HFFc6 (cell line): ENCODE measurements at regions not wholly inside any gene's neighbourhood (a gene's known extent, or its start where the extent isn't known, plus 50 kb on each side); places are given as distances from the start of the nearest gene placed in this dataset.

Experiments used
- DNase-seq: peaks from one replicate; pipeline ENCODE4 v3.0.0-alpha.2; 2018
- H3K27ac Mint-ChIP-seq: 2 replicates; pipeline ENCODE4 v1.8.0; 2020; ENCODE audit warnings: mild to moderate bottlenecking, mixed read lengths
- H3K27me3 Mint-ChIP-seq: 2 replicates; pipeline ENCODE4 v1.8.0; 2021; ENCODE audit warnings: mild to moderate bottlenecking, moderate library complexity, mixed read lengths; ENCODE audit not compliant: insufficient read depth
- H3K36me3 Mint-ChIP-seq: 2 replicates; pipeline ENCODE4 v1.8.0; 2021; ENCODE audit warnings: low read depth, mixed read lengths
- H3K4me1 Mint-ChIP-seq: 2 replicates; pipeline ENCODE4 v1.8.0; 2020; ENCODE audit warnings: low read depth, mixed read lengths
- H3K4me3 Mint-ChIP-seq: 2 replicates; pipeline ENCODE4 v1.8.0; 2020; ENCODE audit warnings: mild to moderate bottlenecking, moderate library complexity, mixed read lengths
- H3K9me3 Mint-ChIP-seq: 2 replicates; pipeline ENCODE4 v1.8.0; 2020; ENCODE audit warnings: mild to moderate bottlenecking, mixed read lengths
- TF ChIP-seq, protein P1 (sequence below): fragments of 200-600 bp; sonication (generic); IDR thresholded peaks from 2 replicates; pipeline ENCODE4 v1.5.0; 2021; ENCODE audit warnings: antibody characterized with exemption, mild to moderate bottlenecking

DNA sequence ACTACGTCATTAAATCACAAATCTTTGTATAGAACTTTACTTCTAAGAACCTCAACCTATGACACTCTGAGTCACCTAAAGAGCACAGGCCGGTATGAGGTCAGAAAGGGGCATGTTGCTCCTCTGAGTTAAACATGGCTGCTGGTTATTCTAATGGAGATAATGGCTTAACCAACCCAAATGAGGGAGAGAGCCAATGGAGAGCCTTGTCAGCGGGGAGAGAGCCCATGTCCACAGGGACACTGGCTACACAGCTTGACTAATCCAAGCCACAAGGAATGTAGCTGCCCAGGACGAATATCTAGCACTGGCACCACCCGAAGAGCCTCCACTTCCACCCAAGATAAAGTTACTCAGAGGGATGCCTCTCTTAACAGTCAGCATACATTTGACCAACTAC is 77.0 kb upstream of the STAC start:
- H3K27ac Mint-ChIP-seq = no peak overlapping the region
- H3K4me3 Mint-ChIP-seq = no peak overlapping the region
- no peaks in the 10 kb centered on the region for H3K27me3 Mint-ChIP-seq
- H3K9me3 Mint-ChIP-seq = peaks cover 42% of the 10 kb centered on the region
- TF ChIP-seq, protein P1, sequence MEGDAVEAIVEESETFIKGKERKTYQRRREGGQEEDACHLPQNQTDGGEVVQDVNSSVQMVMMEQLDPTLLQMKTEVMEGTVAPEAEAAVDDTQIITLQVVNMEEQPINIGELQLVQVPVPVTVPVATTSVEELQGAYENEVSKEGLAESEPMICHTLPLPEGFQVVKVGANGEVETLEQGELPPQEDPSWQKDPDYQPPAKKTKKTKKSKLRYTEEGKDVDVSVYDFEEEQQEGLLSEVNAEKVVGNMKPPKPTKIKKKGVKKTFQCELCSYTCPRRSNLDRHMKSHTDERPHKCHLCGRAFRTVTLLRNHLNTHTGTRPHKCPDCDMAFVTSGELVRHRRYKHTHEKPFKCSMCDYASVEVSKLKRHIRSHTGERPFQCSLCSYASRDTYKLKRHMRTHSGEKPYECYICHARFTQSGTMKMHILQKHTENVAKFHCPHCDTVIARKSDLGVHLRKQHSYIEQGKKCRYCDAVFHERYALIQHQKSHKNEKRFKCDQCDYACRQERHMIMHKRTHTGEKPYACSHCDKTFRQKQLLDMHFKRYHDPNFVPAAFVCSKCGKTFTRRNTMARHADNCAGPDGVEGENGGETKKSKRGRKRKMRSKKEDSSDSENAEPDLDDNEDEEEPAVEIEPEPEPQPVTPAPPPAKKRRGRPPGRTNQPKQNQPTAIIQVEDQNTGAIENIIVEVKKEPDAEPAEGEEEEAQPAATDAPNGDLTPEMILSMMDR = no peak
- H3K4me1 Mint-ChIP-seq = no peaks in the 10 kb centered on the region
- DNase-seq = no peak
- no peaks in the 10 kb centered on the region for H3K36me3 Mint-ChIP-seq

DNA sequence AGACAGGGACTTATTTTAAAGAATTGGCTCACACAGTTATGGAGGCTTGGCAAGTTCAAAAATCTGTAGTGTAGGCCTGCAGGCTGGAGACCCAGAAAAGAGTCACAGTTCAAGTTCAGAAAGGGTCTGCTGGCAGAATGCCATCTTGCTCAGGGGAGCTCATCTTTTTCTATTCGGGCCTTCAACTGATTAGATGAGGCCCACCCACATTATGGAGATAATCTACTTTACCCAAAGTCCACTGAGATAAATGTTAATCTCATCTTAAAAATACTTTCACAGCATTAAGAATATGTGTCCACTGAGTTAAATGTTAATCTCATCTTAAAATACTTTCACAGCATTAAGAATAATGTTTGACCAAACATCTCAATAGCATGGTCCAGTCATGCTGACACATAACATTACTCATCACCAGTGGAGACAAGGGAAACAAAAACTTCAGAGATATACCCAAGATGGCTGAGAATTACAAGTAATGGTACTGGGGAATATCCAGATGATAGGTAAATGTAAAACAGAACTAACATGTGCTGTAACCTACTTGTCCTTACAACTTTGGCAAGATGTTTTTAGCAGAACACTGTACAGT is 74.3 kb upstream of the STAC start:
- no peak for DNase-seq
- H3K27me3 Mint-ChIP-seq = no peaks in the 10 kb centered on the region
- H3K4me3 Mint-ChIP-seq = no peak overlapping the region
- H3K36me3 Mint-ChIP-seq = no peaks in the 10 kb centered on the region
- H3K4me1 Mint-ChIP-seq = no peaks in the 10 kb centered on the region
- TF ChIP-seq, protein P1 = no peak
- no peak overlapping the region for H3K27ac Mint-ChIP-seq
- peaks cover 37% of the 10 kb centered on the region for H3K9me3 Mint-ChIP-seq

DNA sequence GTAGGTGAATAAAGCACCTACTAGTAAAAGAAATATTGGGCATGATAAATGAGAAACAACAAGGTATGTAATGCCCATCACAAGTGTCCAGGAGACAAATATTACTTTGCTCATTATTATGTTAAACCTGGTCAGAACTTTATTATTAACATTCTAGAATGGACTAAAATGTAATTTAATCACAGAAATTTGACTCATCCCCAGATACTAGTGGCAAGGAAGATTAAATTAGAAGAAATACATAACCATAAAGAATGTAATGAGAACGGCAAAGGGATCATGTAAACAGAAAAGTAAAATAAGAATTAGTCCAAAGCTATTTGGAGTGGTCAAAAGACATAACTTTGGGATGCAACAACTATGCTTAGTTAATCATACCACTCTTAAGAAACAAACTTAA is 71.2 kb upstream of the STAC start:
- Mint-ChIP-seq H3K36me3 (no peaks in the 10 kb centered on the region; the same call in 1 of the 2 replicates), H3K4me1 (no peaks in the 10 kb centered on the region), H3K4me3 (no peak overlapping the region), H3K27me3 (no peaks in the 10 kb centered on the region), H3K27ac (no peak overlapping the region), H3K9me3 (peaks cover 13% of the 10 kb centered on the region)
- TF ChIP-seq, protein P1 = no peak
- DNase-seq = no peak

DNA sequence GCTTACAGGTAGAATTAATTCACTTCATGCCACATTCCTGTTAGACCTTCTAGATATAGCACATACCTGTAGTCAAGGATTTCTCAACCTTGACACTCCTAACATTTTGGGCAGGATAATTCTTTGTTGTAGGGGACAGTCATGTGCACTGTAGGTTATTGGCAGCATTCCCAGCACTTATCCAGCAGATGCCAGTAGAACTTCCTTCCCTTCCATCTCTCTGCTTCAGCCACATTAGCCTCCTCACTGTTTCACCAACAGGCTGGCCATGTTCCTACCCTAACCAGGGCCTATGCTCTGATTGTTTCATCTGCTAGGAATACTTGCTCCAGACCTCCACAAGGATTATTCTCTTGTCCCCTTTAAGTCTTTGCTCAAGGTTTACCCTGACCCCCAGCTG is 68.0 kb upstream of the STAC start:
- no peak overlapping the region for H3K27ac Mint-ChIP-seq
- H3K27me3 Mint-ChIP-seq = no peaks in the 10 kb centered on the region
- TF ChIP-seq, protein P1 = no peak
- no peaks in the 10 kb centered on the region; the same call in 1 of the 2 replicates for H3K36me3 Mint-ChIP-seq
- peaks cover 24% of the 10 kb centered on the region for H3K9me3 Mint-ChIP-seq
- H3K4me3 Mint-ChIP-seq = no peak overlapping the region
- H3K4me1 Mint-ChIP-seq = no peaks in the 10 kb centered on the region
- no peak for DNase-seq

DNA sequence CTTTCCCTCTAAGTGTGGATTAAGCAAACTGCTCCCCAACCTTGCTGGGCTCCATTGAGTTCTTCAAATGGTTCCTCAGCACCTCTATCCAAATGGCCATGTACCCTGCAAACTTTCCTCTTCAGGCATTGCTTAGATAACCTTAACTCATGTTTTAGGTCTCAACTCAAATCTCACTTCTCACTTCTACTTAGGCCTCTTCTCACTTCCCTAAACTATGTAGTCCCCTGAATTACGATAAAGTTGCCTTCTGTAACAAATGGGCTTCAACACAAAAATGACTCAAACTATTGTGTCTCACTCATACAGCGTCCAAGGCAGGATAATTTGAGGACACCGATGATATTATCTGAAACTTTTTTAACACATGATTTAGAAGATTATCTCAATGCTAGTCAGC is 62.4 kb upstream of the STAC start:
- H3K4me3 Mint-ChIP-seq = no peak overlapping the region
- H3K27ac Mint-ChIP-seq = no peak overlapping the region
- H3K27me3 Mint-ChIP-seq = no peaks in the 10 kb centered on the region
- no peak for DNase-seq
- H3K4me1 Mint-ChIP-seq = no peaks in the 10 kb centered on the region
- H3K9me3 Mint-ChIP-seq = peaks cover 43% of the 10 kb centered on the region
- 0 out of 2 replicates have a peak, but pooled peaks cover 5% of the 10 kb centered on the region for H3K36me3 Mint-ChIP-seq
- TF ChIP-seq, protein P1 = no peak
